Muscle layer of duodenum (tissue), 2 donors: ENCODE measurements at regions not wholly inside any gene's neighbourhood (a gene's known extent, or its start where the extent isn't known, plus 50 kb on each side); places are given as distances from the start of the nearest gene placed in this dataset.

ENCODE experiments used
- H3K27ac ChIP-seq: one replicate; pipeline ENCODE4 v1.7.0; 2013; ENCODE audit warnings: mild to moderate bottlenecking, low read length
- H3K27me3 ChIP-seq: one replicate; pipeline ENCODE4 v1.7.0; 2013; ENCODE audit warnings: low read depth, mild to moderate bottlenecking, control low read depth, low read length
- H3K36me3 ChIP-seq, 2 donors: one replicate each; pipeline ENCODE4 v1.7.0; 2013; ENCODE audit warnings: low read length in 2 of 2, control low read depth in 1 of 2, mild to moderate bottlenecking in 1 of 2; ENCODE audit not compliant: insufficient read depth in 2 of 2, control insufficient read depth in 1 of 2
- H3K4me1 ChIP-seq, 2 donors: one replicate each; pipeline ENCODE4 v1.7.0; 2013; ENCODE audit warnings: low read length in 2 of 2, mild to moderate bottlenecking in 2 of 2, control low read depth in 1 of 2, moderate library complexity in 1 of 2; ENCODE audit not compliant: insufficient read depth in 2 of 2, control insufficient read depth in 1 of 2
- H3K4me3 ChIP-seq, 2 donors: one replicate each; pipeline ENCODE4 v1.7.0; 2013; ENCODE audit warnings: low read length in 2 of 2, low read depth in 1 of 2, mild to moderate bottlenecking in 1 of 2
- H3K9me3 ChIP-seq, 2 donors: one replicate each; pipeline ENCODE4 v1.7.0; 2013; ENCODE audit warnings: low read length in 2 of 2, control low read depth in 1 of 2, mild to moderate bottlenecking in 1 of 2; ENCODE audit not compliant: control insufficient read depth in 1 of 2
- donor health status: healthy.

DNA sequence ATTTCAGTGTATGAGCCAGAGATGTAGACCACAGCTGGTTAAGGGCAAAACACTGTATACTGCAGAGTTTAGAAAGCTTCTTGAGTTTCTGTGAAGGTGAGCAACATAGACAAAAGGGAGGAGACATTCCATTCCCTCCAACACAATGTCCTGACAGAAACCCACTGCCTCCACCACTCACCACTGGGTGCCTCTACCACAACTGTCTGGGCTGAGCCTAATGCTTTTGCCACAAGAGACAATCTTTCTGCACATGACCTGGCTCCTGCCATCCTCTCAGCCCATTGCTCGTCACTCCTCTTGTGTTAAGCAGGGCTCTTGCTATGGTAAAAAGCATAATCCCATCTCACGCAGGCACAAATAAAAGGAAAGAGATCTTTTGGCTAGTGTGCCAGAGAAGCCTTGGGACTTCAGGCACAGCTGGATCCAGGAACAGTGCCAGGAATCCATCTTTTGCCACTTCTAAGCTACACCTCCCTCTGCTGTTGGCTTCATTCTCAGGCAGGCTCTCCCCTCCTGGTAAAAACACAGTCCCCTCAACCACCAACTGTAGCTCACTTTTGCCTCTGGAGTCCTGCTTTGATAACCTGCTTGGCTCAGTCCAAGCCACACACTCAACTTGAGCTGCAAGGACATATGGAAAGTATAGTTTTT lies 140.6 kb upstream of the PRR20G start:
- H3K9me3 ChIP-seq = no peaks in the 10 kb centered on the region
- no peak overlapping the region for H3K27ac ChIP-seq
- H3K36me3 ChIP-seq = no peaks in the 10 kb centered on the region
- peaks cover 13% of the 10 kb centered on the region for H3K27me3 ChIP-seq
- H3K4me3 ChIP-seq = no peak overlapping the region
- H3K4me1 ChIP-seq = peaks cover 0 to 9% of the 10 kb centered on the region in 2 donors

- H3K9me3 ChIP-seq = no peaks in the 10 kb centered on the region
- no peak overlapping the region for H3K4me3 ChIP-seq
- H3K36me3 ChIP-seq = no peaks in the 10 kb centered on the region
- no peak overlapping the region for H3K27ac ChIP-seq
- peaks cover 0 to 9% of the 10 kb centered on the region in 2 donors for H3K4me1 ChIP-seq
- peaks cover 13% of the 10 kb centered on the region for H3K27me3 ChIP-seq
These were observed 139.8 kb upstream of the PRR20G start for GRCh38 chr3:127427666-127428065.

- peaks cover 16% of the 10 kb centered on the region for H3K27me3 ChIP-seq
- H3K4me1 ChIP-seq = peaks cover 0 to 9% of the 10 kb centered on the region in 2 donors
- no peaks in the 10 kb centered on the region for H3K9me3 ChIP-seq
These were observed 139.3 kb upstream of the PRR20G start for GRCh38 chr3:127427156-127427555.

GRCh38 chr3:127426444-127427153 lies 138.8 kb upstream of the PRR20G start:
- no peak overlapping the region for H3K4me3 ChIP-seq
- H3K27me3 ChIP-seq = peaks cover 17% of the 10 kb centered on the region
- H3K27ac ChIP-seq = no peak overlapping the region
- H3K36me3 ChIP-seq = no peaks in the 10 kb centered on the region
- H3K4me1 ChIP-seq = peaks cover 0 to 9% of the 10 kb centered on the region in 2 donors
- H3K9me3 ChIP-seq = no peaks in the 10 kb centered on the region

More at GRCh38 chr3:127427156-127427555, 139.3 kb upstream of the PRR20G start:
- H3K4me3 ChIP-seq = no peak overlapping the region
- H3K36me3 ChIP-seq = no peaks in the 10 kb centered on the region
- no peak overlapping the region for H3K27ac ChIP-seq

DNA sequence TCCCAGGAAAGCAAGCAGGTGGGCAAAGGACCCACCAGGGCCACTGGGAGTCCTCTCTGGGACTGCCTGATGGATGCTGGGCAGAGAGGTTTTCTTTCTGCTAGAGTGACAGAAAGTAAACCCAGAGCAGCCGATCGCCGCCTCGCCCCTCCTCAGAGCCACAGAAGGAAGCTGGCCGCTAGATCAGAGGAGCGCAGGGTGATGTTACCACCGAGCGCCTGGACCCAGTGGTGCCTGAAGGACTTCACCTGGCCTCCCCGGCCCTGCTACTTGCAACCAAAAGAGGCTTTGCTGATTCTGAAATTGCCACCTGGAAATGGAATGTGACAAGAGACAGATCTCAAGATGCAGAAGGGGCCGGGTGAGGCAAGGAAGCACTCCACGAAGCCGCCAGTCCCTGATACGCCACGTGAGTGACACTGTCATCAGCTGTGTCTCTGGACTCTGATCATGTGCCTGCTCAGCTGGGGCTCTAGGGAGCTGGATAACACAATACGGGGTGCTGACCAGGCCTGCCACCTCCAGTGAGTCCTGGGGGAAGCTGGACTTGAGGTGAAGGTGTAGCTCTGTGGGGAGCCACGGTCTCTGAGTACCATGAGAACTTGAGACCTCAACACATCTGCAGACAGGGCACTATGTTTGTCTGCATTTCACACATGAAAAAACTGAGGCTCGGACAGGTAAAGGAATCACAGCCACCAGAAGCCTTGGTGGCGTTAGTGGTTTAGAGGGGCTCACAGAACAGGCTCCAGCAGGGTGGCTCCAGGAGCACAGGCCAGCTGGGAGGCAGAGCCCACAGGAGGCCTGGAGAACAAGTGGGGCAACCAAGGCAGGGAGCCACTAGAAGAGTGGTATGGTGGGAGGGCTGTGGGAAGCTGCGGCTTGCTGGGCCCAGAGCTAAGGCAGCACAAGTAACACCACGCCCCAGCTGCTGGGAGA lies 137.9 kb upstream of the PRR20G start:
- H3K27ac ChIP-seq = no peak overlapping the region
- H3K4me3 ChIP-seq = no peak overlapping the region
- no peaks in the 10 kb centered on the region for H3K9me3 ChIP-seq
- no peaks in the 10 kb centered on the region for H3K36me3 ChIP-seq
- H3K27me3 ChIP-seq = peaks cover 17% of the 10 kb centered on the region
- peaks cover 0 to 9% of the 10 kb centered on the region in 2 donors for H3K4me1 ChIP-seq

DNA sequence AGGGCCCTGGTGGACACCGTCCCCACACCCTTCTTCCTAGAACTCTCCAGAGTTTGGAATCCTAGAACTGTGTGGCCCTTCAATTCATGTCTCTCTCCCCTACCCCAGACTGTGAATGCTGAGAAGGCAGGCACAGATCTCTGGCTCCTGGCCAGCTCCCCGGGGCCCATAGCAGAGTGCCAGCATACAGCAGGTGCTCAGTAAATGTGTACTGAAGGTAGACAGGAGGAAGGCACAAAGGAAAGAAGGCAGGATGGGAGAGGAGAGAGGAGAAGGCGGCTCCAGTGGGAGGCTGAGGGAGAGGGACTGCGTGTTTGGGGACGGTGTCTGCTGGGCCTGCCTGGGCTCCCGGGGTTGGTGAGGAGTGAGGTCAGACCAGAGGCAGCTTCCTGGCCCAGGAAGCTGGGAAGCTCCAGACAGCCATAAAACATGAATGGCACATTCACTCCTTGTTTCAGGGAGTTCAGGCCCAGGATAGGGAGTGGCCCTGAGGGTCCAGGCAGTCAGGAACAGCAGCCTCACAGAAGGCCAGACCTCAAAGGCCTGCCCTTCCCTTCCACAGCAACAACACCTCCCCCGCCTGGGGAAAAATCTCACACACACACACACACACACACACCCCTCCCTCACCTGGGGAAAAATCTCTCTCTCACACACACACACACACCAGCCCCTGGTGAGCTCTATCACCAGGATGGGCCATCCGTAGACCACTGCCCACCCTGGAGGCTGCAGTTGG lies 137.1 kb upstream of the PRR20G start:
- H3K4me1 ChIP-seq = peaks cover 0 to 9% of the 10 kb centered on the region in 2 donors
- H3K4me3 ChIP-seq = no peak overlapping the region
- H3K36me3 ChIP-seq = no peaks in the 10 kb centered on the region
- H3K27me3 ChIP-seq = peaks cover 17% of the 10 kb centered on the region
- H3K27ac ChIP-seq = no peak overlapping the region
- H3K9me3 ChIP-seq = no peaks in the 10 kb centered on the region

DNA sequence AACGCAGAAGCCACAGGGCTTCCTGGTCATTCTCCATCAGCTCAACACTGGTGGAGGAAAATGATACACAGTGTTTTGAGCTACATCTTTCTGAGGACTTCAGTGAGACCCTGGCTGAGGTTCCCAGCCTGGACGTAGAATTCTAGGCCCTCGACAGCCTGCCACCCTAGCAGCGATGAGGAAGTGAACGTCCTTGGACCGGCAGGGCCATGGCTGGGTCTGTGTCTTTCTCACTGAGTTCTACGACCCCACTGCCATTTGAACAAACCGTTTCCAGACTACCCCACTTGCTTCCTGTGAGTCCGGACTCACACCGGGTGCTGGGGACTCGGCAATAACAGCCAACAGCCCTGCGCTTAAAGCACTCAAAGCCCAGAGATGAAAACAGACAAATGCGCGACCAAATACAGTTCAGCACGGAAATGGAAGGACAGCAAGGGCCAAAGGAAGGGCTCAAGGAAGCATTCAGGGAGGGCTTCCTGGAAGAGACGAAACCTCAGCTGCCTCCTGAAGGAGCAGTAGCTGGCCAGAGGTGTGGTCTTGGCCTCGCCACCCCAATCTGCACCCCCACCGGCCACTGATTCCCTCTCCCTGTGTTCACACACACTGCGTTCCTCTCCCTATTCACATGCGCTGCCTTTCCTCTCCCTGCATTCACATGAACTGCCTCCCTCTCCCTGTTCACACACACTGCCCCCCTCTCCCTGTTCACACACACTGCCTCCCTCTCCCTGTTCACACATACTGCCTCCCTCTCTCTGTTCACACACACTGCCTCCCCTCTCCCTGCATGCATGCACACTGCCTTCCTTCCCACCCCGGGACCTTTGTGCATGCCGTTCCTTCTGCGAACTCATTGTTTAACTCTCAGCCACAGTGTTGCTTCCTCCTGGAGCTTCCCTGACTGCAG lies 136.3 kb upstream of the PRR20G start:
- Histone ChIP-seq H3K27me3 (peaks cover 17% of the 10 kb centered on the region), H3K9me3 (no peaks in the 10 kb centered on the region), H3K4me1 (peaks cover 0 to 9% of the 10 kb centered on the region in 2 donors), H3K4me3 (no peak overlapping the region), H3K36me3 (no peaks in the 10 kb centered on the region), H3K27ac (no peak overlapping the region)

GRCh38 chr3:127422663-127423375 lies 135.0 kb upstream of the PRR20G start:
- Histone ChIP-seq H3K9me3 (no peaks in the 10 kb centered on the region), H3K4me3 (no peak overlapping the region), H3K4me1 (peaks cover 0 to 9% of the 10 kb centered on the region in 2 donors), H3K27me3 (peaks cover 17% of the 10 kb centered on the region), H3K36me3 (no peaks in the 10 kb centered on the region), H3K27ac (no peak overlapping the region)

DNA sequence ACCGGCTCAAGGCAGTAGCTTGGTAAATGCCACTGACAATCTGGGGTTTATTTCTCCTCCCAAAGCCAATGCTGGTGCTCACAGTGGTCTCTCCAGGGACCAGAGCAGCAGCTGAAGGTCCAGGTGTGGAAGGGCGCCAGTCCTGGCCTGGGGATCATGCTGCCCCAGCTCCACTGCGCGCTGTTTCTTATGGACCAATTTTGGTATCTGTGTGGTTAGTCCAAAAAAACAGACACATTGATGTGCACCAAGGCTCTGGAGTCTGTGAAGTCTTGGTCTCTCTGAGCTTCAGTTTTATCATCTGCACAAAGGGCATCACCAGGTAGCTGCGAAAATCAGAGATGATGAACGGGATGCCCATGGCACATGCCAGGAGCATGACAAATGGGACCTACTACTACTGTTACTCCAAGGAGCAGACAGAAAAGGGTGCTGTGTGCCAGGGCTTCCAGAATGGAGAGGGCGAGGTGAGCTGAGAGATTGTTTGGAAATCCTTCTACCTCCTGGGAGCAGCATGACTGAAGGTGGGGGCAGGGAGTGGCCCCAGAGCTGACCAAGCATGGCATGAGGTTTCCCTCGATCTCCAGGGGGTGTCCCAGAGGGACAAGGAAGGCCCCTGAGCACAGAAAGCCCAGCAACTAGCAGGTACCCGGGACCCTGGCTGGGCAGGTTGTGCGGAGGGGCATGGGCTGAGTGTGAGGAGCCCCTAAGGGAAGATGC lies 134.3 kb upstream of the PRR20G start:
- Histone ChIP-seq H3K4me1 (peaks cover 0 to 9% of the 10 kb centered on the region in 2 donors), H3K27ac (no peak overlapping the region), H3K27me3 (peaks cover 11% of the 10 kb centered on the region), H3K9me3 (no peaks in the 10 kb centered on the region), H3K36me3 (no peaks in the 10 kb centered on the region), H3K4me3 (no peak overlapping the region)
